HFF-Myc (cell line): ENCODE measurements at regions not wholly inside any gene's neighbourhood (a gene's known extent, or its start where the extent isn't known, plus 50 kb on each side); places are given as distances from the start of the nearest gene placed in this dataset.

Experiments
- DNase-seq: peaks from one replicate; pipeline ENCODE4 v3.0.0-alpha.2; 2011; ENCODE audit warnings: low read depth; ENCODE audit errors: extremely low read depth
- H3K4me3 ChIP-seq: replicated peaks from 2 replicates; pipeline ENCODE4 v1.5.1; 2011; ENCODE audit warnings: low read depth, mild to moderate bottlenecking, control low read depth, low read length
- TF ChIP-seq, protein P1 (sequence below): IDR thresholded peaks from 2 replicates; pipeline ENCODE4 v1.5.1; 2012; ENCODE audit warnings: mild to moderate bottlenecking, low read depth, low read length, control low read depth; ENCODE audit errors: missing control alignments

DNA sequence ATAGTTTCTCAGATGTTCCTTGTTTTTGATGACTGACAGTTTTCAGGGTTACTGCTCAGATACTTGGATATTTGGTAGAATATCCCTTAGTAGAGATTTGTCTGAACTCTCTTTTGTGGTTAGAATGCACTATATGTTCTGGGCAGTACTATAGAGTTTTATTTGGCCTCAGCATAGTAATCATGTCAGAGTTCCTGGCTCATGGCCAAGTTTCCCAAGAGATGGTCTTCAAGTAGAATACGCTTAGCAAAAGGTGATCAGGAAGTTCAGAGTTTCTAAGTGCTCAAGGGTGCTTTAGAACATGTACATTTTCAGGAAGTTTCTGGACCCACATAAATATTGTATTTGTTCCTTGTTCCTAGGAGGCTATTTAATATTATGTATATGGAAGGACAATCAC, 1209.7 kb upstream of the GJE1 start:
- H3K4me3 ChIP-seq = no peak overlapping the region

DNA sequence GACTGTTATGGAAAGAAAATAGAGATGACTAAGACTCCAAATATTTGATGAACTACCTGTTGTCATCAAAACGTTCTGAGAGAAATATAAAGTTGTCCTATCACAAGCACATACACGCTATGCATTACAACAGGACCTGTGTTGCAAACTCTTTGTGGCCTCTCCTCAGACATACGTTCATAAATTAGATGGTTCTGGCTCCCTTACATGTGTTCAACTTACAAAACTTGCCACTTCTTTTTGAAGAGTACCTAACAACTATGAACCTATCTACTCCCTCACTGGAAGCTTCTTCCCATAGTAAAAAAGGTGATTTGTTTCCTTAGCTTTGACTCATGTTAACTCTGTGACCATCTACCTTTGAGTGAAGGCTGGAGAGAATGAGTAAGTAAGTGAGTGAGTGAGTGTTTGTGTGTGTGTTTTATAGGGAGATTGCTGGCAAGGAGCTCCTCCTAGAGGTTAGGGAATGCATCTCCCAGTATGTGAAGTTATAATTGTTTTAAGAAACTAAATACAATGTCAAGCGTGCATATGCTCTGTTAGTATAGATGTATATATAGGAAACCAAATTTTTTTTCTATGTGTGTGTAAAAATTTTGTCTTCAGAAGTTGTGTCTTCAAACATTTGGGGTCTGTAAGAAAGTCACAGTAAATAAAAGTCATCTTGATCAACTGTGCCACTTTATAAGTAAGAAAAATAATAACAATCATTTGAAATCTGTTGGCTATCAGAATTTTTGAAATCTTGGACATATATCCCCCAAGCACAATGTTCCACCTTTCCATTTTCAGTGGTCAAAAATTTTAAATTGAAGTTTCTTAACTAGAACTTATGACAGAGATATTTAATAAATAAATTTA, 1211.1 kb upstream of the GJE1 start:
- DNase-seq = peak; percentile 44
- TF ChIP-seq, protein P1, sequence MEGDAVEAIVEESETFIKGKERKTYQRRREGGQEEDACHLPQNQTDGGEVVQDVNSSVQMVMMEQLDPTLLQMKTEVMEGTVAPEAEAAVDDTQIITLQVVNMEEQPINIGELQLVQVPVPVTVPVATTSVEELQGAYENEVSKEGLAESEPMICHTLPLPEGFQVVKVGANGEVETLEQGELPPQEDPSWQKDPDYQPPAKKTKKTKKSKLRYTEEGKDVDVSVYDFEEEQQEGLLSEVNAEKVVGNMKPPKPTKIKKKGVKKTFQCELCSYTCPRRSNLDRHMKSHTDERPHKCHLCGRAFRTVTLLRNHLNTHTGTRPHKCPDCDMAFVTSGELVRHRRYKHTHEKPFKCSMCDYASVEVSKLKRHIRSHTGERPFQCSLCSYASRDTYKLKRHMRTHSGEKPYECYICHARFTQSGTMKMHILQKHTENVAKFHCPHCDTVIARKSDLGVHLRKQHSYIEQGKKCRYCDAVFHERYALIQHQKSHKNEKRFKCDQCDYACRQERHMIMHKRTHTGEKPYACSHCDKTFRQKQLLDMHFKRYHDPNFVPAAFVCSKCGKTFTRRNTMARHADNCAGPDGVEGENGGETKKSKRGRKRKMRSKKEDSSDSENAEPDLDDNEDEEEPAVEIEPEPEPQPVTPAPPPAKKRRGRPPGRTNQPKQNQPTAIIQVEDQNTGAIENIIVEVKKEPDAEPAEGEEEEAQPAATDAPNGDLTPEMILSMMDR = peak; percentile 61
- H3K4me3 ChIP-seq = no peak overlapping the region

More for the DNA sequence above, 1209.7 kb upstream of the GJE1 start:
- no peak for DNase-seq
- TF ChIP-seq, protein P1 = no peak

DNA sequence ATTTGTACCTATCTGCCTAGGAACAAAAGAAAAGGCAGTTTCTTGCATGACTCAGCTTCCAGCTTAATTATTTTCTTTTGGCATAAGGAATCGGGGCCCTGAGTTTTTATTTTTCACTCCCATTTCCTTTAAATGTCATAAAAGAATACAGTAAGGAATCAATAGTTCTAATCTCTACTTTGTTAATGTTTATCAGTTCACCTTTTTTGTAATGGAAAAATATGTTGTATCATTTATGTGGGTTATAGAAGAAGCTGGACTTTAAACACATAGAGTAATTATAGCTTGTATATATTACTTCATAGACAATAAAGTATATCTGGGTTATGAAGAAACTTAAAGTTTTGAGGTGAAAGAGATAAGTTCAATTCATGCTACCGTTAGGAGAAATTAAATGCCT, 1214.8 kb upstream of the GJE1 start:
- no peak for DNase-seq
- H3K4me3 ChIP-seq = no peak overlapping the region
- TF ChIP-seq, protein P1 = no peak

DNA sequence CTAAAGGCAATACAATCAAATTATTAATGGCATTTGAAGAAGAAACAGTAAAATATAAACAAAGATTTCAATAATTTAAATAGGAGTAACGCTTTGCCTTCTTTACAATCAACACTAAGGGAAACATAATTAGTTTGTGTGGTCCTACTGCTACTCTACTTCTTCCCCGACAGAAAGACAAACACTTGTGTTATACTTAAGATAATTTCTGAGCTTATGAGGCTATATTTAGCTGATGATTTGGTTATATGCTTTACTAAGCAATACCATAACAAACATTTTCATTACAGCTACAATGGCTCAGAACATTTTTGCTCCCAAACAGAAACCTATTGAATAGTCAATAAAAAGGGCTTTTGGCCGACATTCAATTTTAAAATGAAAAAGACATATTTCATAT, 1217.2 kb upstream of the GJE1 start:
- TF ChIP-seq, protein P1 = no peak
- DNase-seq = no peak
- no peak overlapping the region for H3K4me3 ChIP-seq

DNA sequence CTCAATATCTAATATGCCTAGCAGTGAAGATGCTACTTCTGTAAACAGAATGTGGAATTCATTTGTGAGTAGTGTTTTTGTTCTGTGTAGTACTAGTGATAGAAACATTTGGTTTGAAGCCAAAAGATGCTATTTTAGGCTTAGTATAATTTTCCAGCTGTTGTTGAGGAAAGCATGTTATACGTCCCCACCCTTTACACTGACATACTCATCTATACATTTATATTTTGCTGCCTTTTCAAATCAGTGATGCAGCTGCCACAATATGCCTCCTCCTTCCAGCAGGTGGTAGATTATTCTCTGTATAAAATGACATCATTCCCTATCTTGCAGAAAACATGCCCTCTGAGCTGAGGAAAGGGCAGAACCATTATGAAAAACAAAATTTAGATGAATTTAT, 1217.6 kb upstream of the GJE1 start:
- TF ChIP-seq, protein P1 = no peak
- DNase-seq = no peak

DNA sequence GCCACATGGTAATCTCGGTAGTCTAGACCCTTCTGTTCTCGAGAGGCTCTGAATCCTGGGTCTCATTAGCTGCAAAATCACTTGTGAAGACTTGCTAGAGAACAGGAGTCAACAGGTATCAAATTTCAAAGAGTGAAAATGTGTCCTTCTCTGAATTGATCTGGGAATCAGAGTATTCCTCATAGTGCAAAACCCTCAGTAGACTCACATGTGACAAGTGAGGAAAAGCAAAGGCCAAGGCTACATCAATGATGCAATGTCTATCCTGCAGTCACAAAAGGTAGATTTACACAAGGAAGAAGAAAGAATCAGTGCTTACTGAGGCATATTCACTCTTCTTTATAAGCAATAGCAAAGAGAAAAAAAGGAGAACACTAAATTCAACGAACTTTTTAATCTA, 1220.0 kb upstream of the GJE1 start:
- DNase-seq = no peak
- TF ChIP-seq, protein P1 = no peak
- H3K4me3 ChIP-seq = no peak overlapping the region

More for the DNA sequence above, 1217.6 kb upstream of the GJE1 start:
- H3K4me3 ChIP-seq = no peak overlapping the region
